ENCODE measurements at regions not wholly inside any gene's neighbourhood (a gene's known extent, or its start where the extent isn't known, plus 50 kb on each side); places are given as distances from the start of the nearest gene placed in this dataset.
"Not testable (repeated sequence)": the region's sequence is repeated elsewhere in the genome, so short reads cannot be mapped to it uniquely, and the experiment has no call there.

GRCh38 chr16:29219966-29220646 lies 186.4 kb downstream of the NPIPB11 start:
- TF ChIP-seq CTCF (IDR thresholded peaks at IDR 0.05 in 4 of 5, conservative IDR thresholded peaks at IDR 0.05 in 1 of 5); POLR2A (IDR thresholded peaks at IDR 0.05): not testable (repeated sequence)

All from gastrocnemius medialis (tissue), 4 donors.